Mesothelial cell of epicardium (in vitro differentiated cells): ENCODE measurements at regions not wholly inside any gene's neighbourhood (a gene's known extent, or its start where the extent isn't known, plus 50 kb on each side); places are given as distances from the start of the nearest gene placed in this dataset.
"Not testable (repeated sequence)": the region's sequence is repeated elsewhere in the genome, so short reads cannot be mapped to it uniquely, and the experiment has no call there.

Experiments
- DNase-seq, 2 experiments: peaks; one replicate each; pipeline ENCODE4 v3.0.0; 2021; ENCODE audit warnings: low spot score in 2 of 2; ENCODE audit not compliant: unreplicated experiment in 2 of 2
- H3K27ac Mint-ChIP-seq: 2 replicates; pipeline ENCODE4 v1.8.0; 2021; ENCODE audit warnings: mixed read lengths
- H3K27me3 Mint-ChIP-seq: 2 replicates; pipeline ENCODE4 v1.8.0; 2021; ENCODE audit warnings: low read depth, mixed read lengths
- H3K36me3 Mint-ChIP-seq: 2 replicates; pipeline ENCODE4 v1.8.0; 2021; ENCODE audit warnings: mixed read lengths
- H3K4me1 Mint-ChIP-seq: 2 replicates; pipeline ENCODE4 v1.8.0; 2021; ENCODE audit warnings: mixed read lengths
- H3K4me3 Mint-ChIP-seq: 2 replicates; pipeline ENCODE4 v1.8.0; 2021; ENCODE audit warnings: mild to moderate bottlenecking, moderate library complexity, mixed read lengths
- H3K9me3 Mint-ChIP-seq: 2 replicates; pipeline ENCODE4 v1.8.0; 2021; ENCODE audit warnings: mixed read lengths
- CTCF ChIP-seq: fragments of 200-600 bp; sonication (generic); IDR thresholded peaks from one replicate; pipeline ENCODE4 v1.5.0; 2021; ENCODE audit warnings: antibody characterized with exemption; ENCODE audit not compliant: unreplicated experiment

GRCh38 chr5:106076655-106077054 is 1594.1 kb downstream of the EFNA5 start:
- Mint-ChIP-seq H3K36me3 (no peaks in the 10 kb centered on the region), H3K27me3 (no peaks in the 10 kb centered on the region), H3K4me1 (no peaks in the 10 kb centered on the region), H3K27ac (no peak overlapping the region), H3K4me3 (no peak overlapping the region), H3K9me3 (peaks cover 13% of the 10 kb centered on the region)
- DNase-seq, result no peak
- TF ChIP-seq CTCF, result no peak

GRCh38 chr5:106072208-106072607 is 1598.5 kb downstream of the EFNA5 start:
- no peak for TF ChIP-seq CTCF
- DNase-seq, result no peak
- Mint-ChIP-seq H3K27me3 (no peaks in the 10 kb centered on the region), H3K4me3 (no peak overlapping the region), H3K4me1 (no peaks in the 10 kb centered on the region), H3K9me3 (peaks cover 31% of the 10 kb centered on the region), H3K36me3 (peaks cover 3% of the 10 kb centered on the region), H3K27ac (no peak overlapping the region)

GRCh38 chr5:106047341-106047740 is 1623.4 kb downstream of the EFNA5 start:
- no peak for TF ChIP-seq CTCF
- Mint-ChIP-seq H3K27ac (no peak overlapping the region), H3K27me3 (no peaks in the 10 kb centered on the region), H3K9me3 (no peaks in the 10 kb centered on the region), H3K4me3 (no peak overlapping the region), H3K36me3 (no peaks in the 10 kb centered on the region), H3K4me1 (peaks cover 3% of the 10 kb centered on the region)
- DNase-seq, result no peak

GRCh38 chr5:106032069-106032468 is 1638.7 kb downstream of the EFNA5 start:
- H3K9me3 Mint-ChIP-seq, result peaks cover 17% of the 10 kb centered on the region
- not testable (repeated sequence) for H3K4me1 Mint-ChIP-seq, H3K27ac Mint-ChIP-seq, DNase-seq, H3K36me3 Mint-ChIP-seq, H3K4me3 Mint-ChIP-seq, H3K27me3 Mint-ChIP-seq

- H3K9me3 Mint-ChIP-seq, result peaks cover 17% of the 10 kb centered on the region
- no peak overlapping the region for H3K4me3 Mint-ChIP-seq
- peaks cover 3% of the 10 kb centered on the region for H3K36me3 Mint-ChIP-seq
- no peak for TF ChIP-seq CTCF
- no peaks in the 10 kb centered on the region for H3K27me3 Mint-ChIP-seq
- H3K4me1 Mint-ChIP-seq, result no peaks in the 10 kb centered on the region
- no peak overlapping the region for H3K27ac Mint-ChIP-seq
- no peak for DNase-seq
These were observed 1642.4 kb downstream of the EFNA5 start for GRCh38 chr5:106028314-106028713.

- DNase-seq, result no peak
- Mint-ChIP-seq H3K4me1 (peaks cover 17% of the 10 kb centered on the region), H3K27ac (no peak overlapping the region), H3K9me3 (no peaks in the 10 kb centered on the region), H3K36me3 (no peaks in the 10 kb centered on the region), H3K4me3 (no peak overlapping the region), H3K27me3 (no peaks in the 10 kb centered on the region)
- no peak for TF ChIP-seq CTCF
These were observed 1649.8 kb downstream of the EFNA5 start for GRCh38 chr5:106020894-106021293.
